ENCODE measurements at regions not wholly inside any gene's neighbourhood (a gene's known extent, or its start where the extent isn't known, plus 50 kb on each side); places are given as distances from the start of the nearest gene placed in this dataset.

DNA sequence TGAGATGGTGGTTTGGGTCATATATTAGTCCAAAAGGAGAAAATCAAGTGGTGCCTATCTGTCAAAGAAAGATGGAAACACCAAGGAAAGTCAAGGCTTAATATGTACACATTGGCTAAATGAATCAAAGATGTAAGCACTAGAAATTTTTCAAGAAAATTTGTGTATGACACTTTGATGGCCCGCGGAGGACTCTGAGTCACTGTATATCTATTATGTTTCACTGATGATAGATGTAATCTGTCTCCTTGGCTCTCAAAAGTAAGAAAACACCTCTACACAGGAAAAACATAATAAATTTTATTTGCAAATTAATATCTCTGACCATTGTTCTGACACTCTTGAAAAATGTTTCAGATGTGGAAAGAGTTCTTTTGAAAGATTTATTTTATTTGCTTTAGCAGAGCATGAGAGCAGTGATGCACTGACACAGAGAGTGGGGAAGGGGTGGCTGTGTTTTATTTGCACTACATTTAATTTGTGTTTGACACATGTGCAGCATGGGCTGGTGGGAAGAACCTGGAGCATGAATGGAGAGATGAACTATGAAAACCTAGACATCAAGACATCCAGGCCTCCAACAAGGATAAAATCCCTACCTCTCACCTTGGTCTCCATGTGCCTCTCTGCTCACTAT is 180.8 kb upstream of the GAS1 start:
- intact Hi-C loops (cut with DNase I): no loop called here
- H3K27ac ChIP-seq: no peak overlapping the region
- no peaks in the 10 kb centered on the region for H3K36me3 ChIP-seq

DNA sequence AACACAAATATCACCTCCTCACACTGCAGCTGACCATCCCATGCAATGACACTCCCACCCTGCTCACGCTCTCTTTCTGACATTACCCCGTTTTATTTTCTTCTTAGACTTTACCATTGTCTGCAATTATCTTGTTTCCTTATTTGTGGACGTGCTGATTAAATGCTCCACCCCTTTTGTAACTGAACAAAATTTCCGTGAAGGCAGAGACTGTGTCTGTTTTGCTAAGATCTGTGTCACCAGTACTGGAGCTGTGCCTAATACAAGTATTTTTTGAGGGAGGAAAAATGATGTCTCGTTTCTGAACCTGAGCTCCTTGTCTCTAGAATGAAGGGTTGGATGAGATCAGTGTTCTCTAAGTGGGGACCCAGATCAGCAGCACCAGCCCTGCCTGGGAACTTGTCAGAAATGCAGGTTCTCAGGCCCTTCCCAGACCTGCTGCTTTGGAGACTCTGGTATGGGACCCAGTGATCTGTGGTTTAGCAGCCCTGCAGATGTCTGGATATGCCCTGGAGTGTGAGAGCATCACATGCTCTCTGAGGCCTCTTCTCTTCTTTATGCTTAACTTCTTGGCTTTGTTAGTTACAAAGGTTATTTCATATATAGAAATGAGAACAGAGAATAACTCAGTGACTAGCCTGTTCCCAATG is 181.7 kb upstream of the GAS1 start:
- no peak for TF ChIP-seq POLR2AphosphoS5 (IDR thresholded peaks at IDR 0.05; ENCODE audit: insufficient read depth in 1 of 2, low read depth in 1 of 2)
- TF ChIP-seq POLR2A (IDR thresholded peaks at IDR 0.05): no peak
- TF ChIP-seq, protein P1, sequence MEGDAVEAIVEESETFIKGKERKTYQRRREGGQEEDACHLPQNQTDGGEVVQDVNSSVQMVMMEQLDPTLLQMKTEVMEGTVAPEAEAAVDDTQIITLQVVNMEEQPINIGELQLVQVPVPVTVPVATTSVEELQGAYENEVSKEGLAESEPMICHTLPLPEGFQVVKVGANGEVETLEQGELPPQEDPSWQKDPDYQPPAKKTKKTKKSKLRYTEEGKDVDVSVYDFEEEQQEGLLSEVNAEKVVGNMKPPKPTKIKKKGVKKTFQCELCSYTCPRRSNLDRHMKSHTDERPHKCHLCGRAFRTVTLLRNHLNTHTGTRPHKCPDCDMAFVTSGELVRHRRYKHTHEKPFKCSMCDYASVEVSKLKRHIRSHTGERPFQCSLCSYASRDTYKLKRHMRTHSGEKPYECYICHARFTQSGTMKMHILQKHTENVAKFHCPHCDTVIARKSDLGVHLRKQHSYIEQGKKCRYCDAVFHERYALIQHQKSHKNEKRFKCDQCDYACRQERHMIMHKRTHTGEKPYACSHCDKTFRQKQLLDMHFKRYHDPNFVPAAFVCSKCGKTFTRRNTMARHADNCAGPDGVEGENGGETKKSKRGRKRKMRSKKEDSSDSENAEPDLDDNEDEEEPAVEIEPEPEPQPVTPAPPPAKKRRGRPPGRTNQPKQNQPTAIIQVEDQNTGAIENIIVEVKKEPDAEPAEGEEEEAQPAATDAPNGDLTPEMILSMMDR (IDR thresholded peaks at IDR 0.05): no peak
- no peak overlapping the region for H3K27ac ChIP-seq
- no peak for DNase-seq (ENCODE audit: extremely low spot score in 2 of 2)

More for the DNA sequence above, 180.8 kb upstream of the GAS1 start:
- Histone ChIP-seq H3K9me3 (no peaks in the 10 kb centered on the region), H3K4me1 (no peaks in the 10 kb centered on the region), H3K27me3 (no peaks in the 10 kb centered on the region), H3K4me3 (no peak overlapping the region)
- TF ChIP-seq POLR2AphosphoS5 (IDR thresholded peaks at IDR 0.05; ENCODE audit: insufficient read depth in 1 of 2, low read depth in 1 of 2) (no peak), POLR2A (IDR thresholded peaks at IDR 0.05) (no peak)
- TF ChIP-seq, protein P1 (IDR thresholded peaks at IDR 0.05): no peak
- no peak for DNase-seq (ENCODE audit: extremely low spot score in 2 of 2)

DNA sequence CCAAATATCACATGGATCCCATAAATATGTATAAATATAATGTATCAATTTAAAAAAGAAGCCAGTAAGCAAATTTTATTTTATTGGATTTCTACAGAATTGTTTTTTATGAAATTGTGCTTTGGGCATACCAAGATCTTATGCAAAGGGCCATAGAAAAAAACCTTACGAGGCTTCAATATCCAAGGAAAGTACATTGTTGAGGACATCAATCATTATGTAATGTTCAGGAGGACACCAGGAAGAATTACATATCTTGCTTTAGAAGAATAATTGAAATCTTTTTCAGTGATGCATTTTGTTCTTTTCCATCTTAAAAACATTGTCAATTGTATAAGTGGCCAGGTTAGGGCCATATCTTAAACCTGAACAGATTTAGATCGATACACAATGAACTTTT is 187.8 kb upstream of the GAS1 start:
- Histone ChIP-seq H3K9me3 (no peaks in the 10 kb centered on the region), H3K27ac (no peak overlapping the region), H3K4me1 (no peaks in the 10 kb centered on the region), H3K4me3 (no peak overlapping the region), H3K27me3 (no peaks in the 10 kb centered on the region), H3K36me3 (no peaks in the 10 kb centered on the region)
- DNase-seq (ENCODE audit: extremely low spot score in 2 of 2): no peak
- intact Hi-C loops (cut with DNase I): no loop called here
- TF ChIP-seq, protein P1 (IDR thresholded peaks at IDR 0.05): no peak
- TF ChIP-seq POLR2AphosphoS5 (IDR thresholded peaks at IDR 0.05; ENCODE audit: insufficient read depth in 1 of 2, low read depth in 1 of 2) (no peak), POLR2A (IDR thresholded peaks at IDR 0.05) (no peak)

More for the DNA sequence above, 181.7 kb upstream of the GAS1 start:
- Histone ChIP-seq H3K36me3 (no peaks in the 10 kb centered on the region), H3K4me1 (no peaks in the 10 kb centered on the region), H3K4me3 (no peak overlapping the region), H3K9me3 (no peaks in the 10 kb centered on the region), H3K27me3 (no peaks in the 10 kb centered on the region)
- intact Hi-C loops (cut with DNase I): no loop called here

- H3K4me1 ChIP-seq: no peaks in the 10 kb centered on the region
- intact Hi-C loops (cut with DNase I): no loop called here
- no peaks in the 10 kb centered on the region for H3K27me3 ChIP-seq
- TF ChIP-seq POLR2AphosphoS5 (IDR thresholded peaks at IDR 0.05; ENCODE audit: insufficient read depth in 1 of 2, low read depth in 1 of 2) (no peak), POLR2A (IDR thresholded peaks at IDR 0.05) (no peak)
- TF ChIP-seq, protein P1 (IDR thresholded peaks at IDR 0.05): no peak
- no peak overlapping the region for H3K4me3 ChIP-seq
- H3K36me3 ChIP-seq: no peaks in the 10 kb centered on the region
- H3K9me3 ChIP-seq: no peaks in the 10 kb centered on the region
- H3K27ac ChIP-seq: no peak overlapping the region
- DNase-seq (ENCODE audit: extremely low spot score in 2 of 2): no peak
Observed at GRCh38 chr9:87137718-87138117, 190.4 kb upstream of the GAS1 start.

All from vagina (tissue), 2 donors.